ENCODE measurements at regions not wholly inside any gene's neighbourhood (a gene's known extent, or its start where the extent isn't known, plus 50 kb on each side); places are given as distances from the start of the nearest gene placed in this dataset.

DNA sequence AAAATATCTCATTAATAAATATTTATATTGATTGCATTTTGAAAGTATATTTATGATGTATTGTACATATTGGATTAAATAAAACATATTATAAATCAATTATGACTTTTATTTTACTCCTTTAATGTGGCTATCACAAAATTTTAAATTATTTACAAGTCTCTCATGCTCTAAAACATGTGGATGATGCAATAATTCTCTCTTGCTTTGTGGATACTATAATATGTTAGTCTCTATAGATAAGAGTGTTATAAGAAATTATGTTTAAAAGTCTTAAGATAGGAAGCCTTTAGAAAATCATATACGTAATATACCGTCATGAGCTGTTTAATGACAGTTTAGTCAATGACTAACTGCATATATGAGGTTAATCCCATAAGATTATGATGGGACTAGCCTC lies 547.4 kb upstream of the ALCAM start:
- H3K9ac ChIP-seq (ENCODE audit: low read length), result no peak overlapping the region
- H3K9me2 ChIP-seq (replicated peaks; ENCODE audit: insufficient read depth, low read length), result no peaks in the 10 kb centered on the region
- no peak overlapping the region for H2AFZ ChIP-seq (ENCODE audit: low read length)
- DNase-seq, result no peak
- H3K4me2 ChIP-seq (ENCODE audit: low read depth, low read length), result no peak overlapping the region
- no peaks in the 10 kb centered on the region for H3K9me3 ChIP-seq (replicated peaks; ENCODE audit: insufficient read depth, low read length)
- H3K27me3 ChIP-seq (replicated peaks; ENCODE audit: insufficient read depth, low read length), result no peaks in the 10 kb centered on the region
- H3K4me3 ChIP-seq (ENCODE audit: low read length), result no peak overlapping the region
- no peaks in the 10 kb centered on the region for H3F3A ChIP-seq (ENCODE audit: insufficient read depth, low read length)
- no peaks in the 10 kb centered on the region for H3K79me2 ChIP-seq (ENCODE audit: low read length)
- TF ChIP-seq EZH2phosphoT487 (IDR thresholded peaks at IDR 0.05; ENCODE audit: low read length), result no peak
- TF ChIP-seq, protein P1, sequence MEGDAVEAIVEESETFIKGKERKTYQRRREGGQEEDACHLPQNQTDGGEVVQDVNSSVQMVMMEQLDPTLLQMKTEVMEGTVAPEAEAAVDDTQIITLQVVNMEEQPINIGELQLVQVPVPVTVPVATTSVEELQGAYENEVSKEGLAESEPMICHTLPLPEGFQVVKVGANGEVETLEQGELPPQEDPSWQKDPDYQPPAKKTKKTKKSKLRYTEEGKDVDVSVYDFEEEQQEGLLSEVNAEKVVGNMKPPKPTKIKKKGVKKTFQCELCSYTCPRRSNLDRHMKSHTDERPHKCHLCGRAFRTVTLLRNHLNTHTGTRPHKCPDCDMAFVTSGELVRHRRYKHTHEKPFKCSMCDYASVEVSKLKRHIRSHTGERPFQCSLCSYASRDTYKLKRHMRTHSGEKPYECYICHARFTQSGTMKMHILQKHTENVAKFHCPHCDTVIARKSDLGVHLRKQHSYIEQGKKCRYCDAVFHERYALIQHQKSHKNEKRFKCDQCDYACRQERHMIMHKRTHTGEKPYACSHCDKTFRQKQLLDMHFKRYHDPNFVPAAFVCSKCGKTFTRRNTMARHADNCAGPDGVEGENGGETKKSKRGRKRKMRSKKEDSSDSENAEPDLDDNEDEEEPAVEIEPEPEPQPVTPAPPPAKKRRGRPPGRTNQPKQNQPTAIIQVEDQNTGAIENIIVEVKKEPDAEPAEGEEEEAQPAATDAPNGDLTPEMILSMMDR (IDR thresholded peaks at IDR 0.05; ENCODE audit: low read length), result no peak
- no peak for TF ChIP-seq EZH2 (optimal IDR thresholded peaks at IDR 0.05; ENCODE audit: low read depth, low read length)
- H3K36me3 ChIP-seq (replicated peaks; ENCODE audit: insufficient read depth, low read length), result no peaks in the 10 kb centered on the region
- H3K27ac ChIP-seq (ENCODE audit: low read length), result no peak overlapping the region
- H4K20me1 ChIP-seq (ENCODE audit: insufficient read depth, low read length), result no peaks in the 10 kb centered on the region
- no peaks in the 10 kb centered on the region for H3K4me1 ChIP-seq (ENCODE audit: low read length)

DNA sequence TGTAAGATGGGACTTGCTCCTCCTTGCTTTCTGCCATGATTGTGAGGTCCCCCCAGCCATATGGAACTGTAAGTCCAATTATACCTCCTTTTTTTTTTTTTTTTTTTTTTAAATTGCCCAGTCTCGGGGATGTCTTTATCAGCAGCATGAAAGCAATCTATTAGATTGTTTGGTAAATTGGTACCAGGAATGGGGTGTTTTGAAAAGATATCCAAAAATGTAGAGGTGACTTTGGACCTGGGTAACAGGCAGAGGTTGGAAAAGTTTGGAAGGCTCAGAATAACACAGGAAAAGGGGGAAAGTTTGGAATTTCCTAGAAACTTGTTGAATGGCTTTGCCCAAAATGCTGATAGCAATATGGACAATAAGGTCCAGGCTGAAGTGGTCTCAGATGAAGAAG lies 545.8 kb upstream of the ALCAM start:
- H3K27ac ChIP-seq (ENCODE audit: low read length), result no peak overlapping the region
- H3F3A ChIP-seq (ENCODE audit: insufficient read depth, low read length), result no peaks in the 10 kb centered on the region
- H3K79me2 ChIP-seq (ENCODE audit: low read length), result no peaks in the 10 kb centered on the region
- no peaks in the 10 kb centered on the region for H3K9me3 ChIP-seq (replicated peaks; ENCODE audit: insufficient read depth, low read length)
- DNase-seq, result no peak
- no peaks in the 10 kb centered on the region for H3K9me2 ChIP-seq (replicated peaks; ENCODE audit: insufficient read depth, low read length)
- no peaks in the 10 kb centered on the region for H4K20me1 ChIP-seq (ENCODE audit: insufficient read depth, low read length)
- H3K9ac ChIP-seq (ENCODE audit: low read length), result no peak overlapping the region
- H3K4me2 ChIP-seq (ENCODE audit: low read depth, low read length), result no peak overlapping the region
- TF ChIP-seq EZH2 (optimal IDR thresholded peaks at IDR 0.05; ENCODE audit: low read depth, low read length) (no peak), EZH2phosphoT487 (IDR thresholded peaks at IDR 0.05; ENCODE audit: low read length) (no peak)
- TF ChIP-seq, protein P1 (IDR thresholded peaks at IDR 0.05; ENCODE audit: low read length), result no peak
- no peaks in the 10 kb centered on the region for H3K36me3 ChIP-seq (replicated peaks; ENCODE audit: insufficient read depth, low read length)
- no peak overlapping the region for H2AFZ ChIP-seq (ENCODE audit: low read length)
- no peak overlapping the region for H3K4me3 ChIP-seq (ENCODE audit: low read length)
- no peaks in the 10 kb centered on the region for H3K27me3 ChIP-seq (replicated peaks; ENCODE audit: insufficient read depth, low read length)
- H3K4me1 ChIP-seq (ENCODE audit: low read length), result no peaks in the 10 kb centered on the region

DNA sequence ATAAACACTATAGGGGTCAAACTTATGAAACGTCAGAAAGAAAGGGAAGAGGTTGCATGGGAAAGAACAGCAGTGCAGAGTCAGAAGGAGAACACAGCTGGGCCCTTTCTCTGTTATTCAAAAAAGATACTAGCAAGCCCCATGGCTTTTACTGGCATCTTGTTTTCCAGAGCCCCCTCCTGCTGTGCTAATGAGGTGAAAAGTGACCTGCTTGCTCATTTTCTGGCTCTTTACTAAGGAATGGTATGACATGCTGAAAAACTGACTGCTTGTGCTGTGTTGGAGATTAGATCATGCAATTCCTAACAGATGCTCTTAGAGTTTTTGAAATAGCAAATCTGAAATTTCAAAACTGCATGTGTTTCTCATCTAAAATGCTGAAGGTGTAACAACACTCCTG lies 541.6 kb upstream of the ALCAM start:
- Histone ChIP-seq H3K4me1 (ENCODE audit: low read length) (no peaks in the 10 kb centered on the region), H3F3A (ENCODE audit: insufficient read depth, low read length) (no peaks in the 10 kb centered on the region), H3K79me2 (ENCODE audit: low read length) (no peaks in the 10 kb centered on the region), H3K27me3 (replicated peaks; ENCODE audit: insufficient read depth, low read length) (no peaks in the 10 kb centered on the region), H2AFZ (ENCODE audit: low read length) (no peak overlapping the region), H3K9ac (ENCODE audit: low read length) (no peak overlapping the region), H3K9me2 (replicated peaks; ENCODE audit: insufficient read depth, low read length) (no peaks in the 10 kb centered on the region), H3K4me3 (ENCODE audit: low read length) (no peak overlapping the region), H3K27ac (ENCODE audit: low read length) (no peak overlapping the region), H4K20me1 (ENCODE audit: insufficient read depth, low read length) (no peaks in the 10 kb centered on the region), H3K36me3 (replicated peaks; ENCODE audit: insufficient read depth, low read length) (no peaks in the 10 kb centered on the region), H3K4me2 (ENCODE audit: low read depth, low read length) (no peak overlapping the region), H3K9me3 (replicated peaks; ENCODE audit: insufficient read depth, low read length) (no peaks in the 10 kb centered on the region)
- TF ChIP-seq EZH2phosphoT487 (IDR thresholded peaks at IDR 0.05; ENCODE audit: low read length), result no peak
- no peak for TF ChIP-seq EZH2 (optimal IDR thresholded peaks at IDR 0.05; ENCODE audit: low read depth, low read length)
- TF ChIP-seq, protein P1 (IDR thresholded peaks at IDR 0.05; ENCODE audit: low read length), result no peak
- DNase-seq, result no peak

Measured in MM.1S (cell line).